GM12801 (cell line): ENCODE measurements at regions not wholly inside any gene's neighbourhood (a gene's known extent, or its start where the extent isn't known, plus 50 kb on each side); places are given as distances from the start of the nearest gene placed in this dataset.

Experiments
- TF ChIP-seq, protein P1 (sequence below): IDR thresholded peaks from one replicate; pipeline ENCODE4 v1.5.1; 2011; ENCODE audit warnings: control low read depth; ENCODE audit not compliant: insufficient read length; ENCODE audit errors: extremely low read depth

DNA sequence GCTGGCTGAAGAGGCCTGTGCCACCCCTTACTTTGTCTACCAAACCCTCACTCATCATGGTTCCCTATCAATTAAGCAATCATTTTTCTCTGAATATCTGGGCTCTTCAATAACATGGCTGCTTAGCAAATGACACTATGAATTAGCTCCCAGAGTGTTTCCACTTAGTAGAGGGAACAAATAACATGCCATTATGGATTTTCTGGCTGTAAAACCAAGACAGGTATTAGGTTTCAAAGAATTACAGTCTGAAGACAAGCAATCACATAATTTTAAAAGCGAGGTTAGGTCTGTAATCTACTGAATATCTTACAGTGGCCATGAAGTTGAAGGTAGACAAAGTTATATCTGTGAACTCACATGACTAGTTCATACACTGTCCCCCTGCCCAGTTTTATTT lies 220.8 kb upstream of the PHYHIPL start:
- TF ChIP-seq, protein P1, sequence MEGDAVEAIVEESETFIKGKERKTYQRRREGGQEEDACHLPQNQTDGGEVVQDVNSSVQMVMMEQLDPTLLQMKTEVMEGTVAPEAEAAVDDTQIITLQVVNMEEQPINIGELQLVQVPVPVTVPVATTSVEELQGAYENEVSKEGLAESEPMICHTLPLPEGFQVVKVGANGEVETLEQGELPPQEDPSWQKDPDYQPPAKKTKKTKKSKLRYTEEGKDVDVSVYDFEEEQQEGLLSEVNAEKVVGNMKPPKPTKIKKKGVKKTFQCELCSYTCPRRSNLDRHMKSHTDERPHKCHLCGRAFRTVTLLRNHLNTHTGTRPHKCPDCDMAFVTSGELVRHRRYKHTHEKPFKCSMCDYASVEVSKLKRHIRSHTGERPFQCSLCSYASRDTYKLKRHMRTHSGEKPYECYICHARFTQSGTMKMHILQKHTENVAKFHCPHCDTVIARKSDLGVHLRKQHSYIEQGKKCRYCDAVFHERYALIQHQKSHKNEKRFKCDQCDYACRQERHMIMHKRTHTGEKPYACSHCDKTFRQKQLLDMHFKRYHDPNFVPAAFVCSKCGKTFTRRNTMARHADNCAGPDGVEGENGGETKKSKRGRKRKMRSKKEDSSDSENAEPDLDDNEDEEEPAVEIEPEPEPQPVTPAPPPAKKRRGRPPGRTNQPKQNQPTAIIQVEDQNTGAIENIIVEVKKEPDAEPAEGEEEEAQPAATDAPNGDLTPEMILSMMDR: no peak

DNA sequence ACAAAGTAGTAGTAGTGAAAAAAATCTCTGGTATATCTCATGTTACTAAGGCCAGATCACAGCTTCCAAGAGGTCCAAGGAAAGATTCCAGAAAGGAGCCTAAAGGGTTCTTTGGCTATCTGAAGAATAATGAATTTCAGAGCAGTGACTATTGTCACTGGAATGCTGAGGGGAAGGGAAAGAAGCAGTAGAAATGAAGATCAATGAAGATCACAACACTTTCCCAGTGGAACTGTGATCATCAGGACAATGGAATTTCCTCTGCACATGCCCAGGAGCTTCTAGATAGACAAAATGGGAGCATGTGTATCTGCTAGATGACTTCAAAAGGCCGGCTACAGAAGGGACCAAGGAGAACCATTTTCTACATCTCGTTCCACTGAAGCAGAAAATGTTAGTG lies 219.5 kb upstream of the PHYHIPL start:
- TF ChIP-seq, protein P1: no peak

DNA sequence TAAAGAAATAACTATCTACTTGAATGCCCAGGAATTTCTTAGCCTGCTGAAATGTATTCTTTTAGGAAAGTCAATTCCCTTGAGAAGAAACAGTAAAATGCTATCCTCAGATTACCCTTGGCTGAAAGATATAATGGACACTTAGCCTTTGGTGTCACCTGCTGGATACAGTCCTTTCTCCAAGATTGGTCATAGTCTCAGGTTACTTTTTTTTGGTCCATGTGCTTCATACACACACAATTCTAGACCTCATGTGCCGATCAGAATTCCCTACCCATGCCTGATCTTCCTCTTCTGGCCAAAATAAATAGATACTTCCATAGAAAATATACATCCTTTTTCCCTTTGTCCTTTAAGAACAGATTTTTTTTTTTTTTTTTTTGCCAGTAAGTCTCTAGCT lies 218.9 kb upstream of the PHYHIPL start:
- TF ChIP-seq, protein P1: no peak

DNA sequence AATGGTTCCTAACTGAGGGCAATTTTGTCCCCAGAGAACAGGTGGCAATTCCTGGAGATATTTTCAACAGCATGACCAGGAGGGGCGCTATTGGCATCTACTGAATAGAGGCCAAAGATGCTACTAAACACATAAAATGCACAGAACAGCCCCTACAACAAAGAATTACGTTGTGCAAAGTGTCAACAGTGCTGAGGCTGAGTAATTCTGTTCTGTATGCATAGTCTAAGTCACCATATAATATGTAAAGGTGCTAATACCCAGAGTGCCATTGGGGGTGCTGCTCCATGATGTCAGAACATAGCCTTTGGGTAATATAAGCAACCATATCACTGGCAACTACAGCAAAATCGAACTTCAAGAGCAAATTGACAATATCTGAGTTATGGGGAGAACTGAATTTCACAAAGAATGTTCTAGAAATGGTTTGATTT lies 213.3 kb upstream of the PHYHIPL start:
- TF ChIP-seq, protein P1: no peak

DNA sequence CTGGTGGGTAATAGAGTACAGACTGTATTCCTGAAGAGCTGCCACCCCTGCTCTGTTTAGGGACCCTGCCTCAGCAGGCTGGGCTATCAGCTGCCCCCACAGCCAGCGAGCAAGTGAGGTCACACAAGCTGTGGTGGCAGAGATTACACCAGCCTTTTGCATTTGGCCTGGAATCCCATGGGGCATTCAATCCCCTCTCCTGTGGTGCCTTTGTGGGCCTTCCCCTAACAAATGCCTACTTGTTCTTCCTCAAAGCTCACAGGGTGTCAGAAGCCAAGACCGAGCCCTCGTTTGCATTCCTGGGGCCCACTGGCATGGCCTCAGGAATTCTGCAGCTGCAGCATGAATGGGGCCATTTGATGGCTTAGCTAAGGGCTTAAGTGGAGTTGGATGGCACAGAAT lies 212.7 kb upstream of the PHYHIPL start:
- TF ChIP-seq, protein P1: no peak

DNA sequence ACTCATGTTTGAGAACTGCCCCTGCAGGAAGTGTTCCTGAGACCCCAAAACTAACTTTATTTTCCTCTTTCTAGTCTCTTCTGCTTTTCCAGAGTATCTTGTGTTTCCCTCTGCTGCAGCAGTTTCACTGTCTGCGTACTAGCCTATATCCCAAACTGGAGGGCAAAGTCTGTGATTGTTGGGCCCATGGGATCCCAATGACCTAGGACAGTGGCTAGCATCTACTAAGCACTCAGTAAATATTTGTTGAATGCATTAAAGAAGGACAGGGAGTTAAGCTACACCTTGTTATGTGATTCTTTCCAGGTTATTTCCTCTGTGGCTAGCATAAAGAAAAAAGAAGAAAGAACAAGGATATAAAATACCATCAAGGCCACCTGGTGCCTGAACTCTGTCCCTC lies 210.6 kb upstream of the PHYHIPL start:
- TF ChIP-seq, protein P1: no peak

DNA sequence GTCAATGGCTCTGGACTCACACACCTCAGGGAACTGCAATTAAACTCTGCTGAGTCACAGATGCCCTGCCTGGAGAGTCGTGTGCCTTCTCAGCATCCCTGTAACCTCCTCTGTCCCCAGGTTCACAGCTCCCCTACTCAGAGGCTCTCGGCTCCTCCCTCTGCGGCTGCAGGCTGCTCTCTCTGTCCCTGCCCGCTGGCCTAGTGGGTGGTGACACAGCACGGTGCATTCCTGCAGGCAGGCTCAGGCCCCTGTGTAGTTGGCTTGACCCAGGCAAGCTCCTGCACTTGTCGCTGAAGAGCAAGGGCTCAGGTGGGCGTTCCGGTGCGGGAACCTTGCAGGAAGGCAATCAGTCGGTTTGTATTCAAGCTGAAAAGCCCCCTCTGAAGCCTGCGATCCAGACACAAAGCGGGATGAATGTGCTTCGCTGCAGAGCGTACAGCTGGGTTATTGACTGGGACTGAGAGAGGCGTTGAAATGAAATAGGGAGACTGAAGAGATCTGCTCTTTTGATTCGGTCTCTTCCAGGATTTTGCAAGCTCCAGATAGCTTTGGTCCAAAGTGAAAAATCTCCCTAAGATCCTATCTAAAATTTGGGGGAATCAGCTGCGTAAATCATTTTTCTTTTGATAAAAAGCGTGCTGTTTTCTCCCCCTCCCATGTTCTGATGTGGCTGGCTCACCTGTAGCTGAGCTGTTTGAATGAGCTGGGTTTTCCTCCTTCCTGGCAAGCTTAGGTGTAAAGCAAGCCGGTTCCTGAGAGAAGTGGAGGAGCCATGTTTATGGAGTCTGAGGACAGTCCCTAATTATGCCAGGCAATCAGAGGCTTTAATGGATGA lies 208.7 kb upstream of the PHYHIPL start:
- TF ChIP-seq, protein P1: no peak
